DND-41 (cell line): ENCODE measurements at regions not wholly inside any gene's neighbourhood (a gene's known extent, or its start where the extent isn't known, plus 50 kb on each side); places are given as distances from the start of the nearest gene placed in this dataset.

Experiments used
- ATAC-seq: fragments of 200-7000 bp; cut with Tn5 transposase; 3 replicates; pipeline ENCODE4 v1.9.1; 2021; ENCODE audit warnings: low read depth; ENCODE audit not compliant: insufficient read depth
- DNase-seq: peaks from one replicate; pipeline ENCODE4 v3.0.0-alpha.2; 2020
- H2AFZ ChIP-seq: 2 replicates; pipeline ENCODE4 v1.6.0; 2012; ENCODE audit warnings: low read depth, low read length
- H3K27ac ChIP-seq: 2 replicates; pipeline ENCODE4 v1.5.1; 2012; ENCODE audit warnings: low read length, inconsistent platforms
- H3K27me3 ChIP-seq: fragments of 200-600 bp; sonication (generic); 2 replicates; pipeline ENCODE4 v1.6.0; 2012; ENCODE audit warnings: low read length, mild to moderate bottlenecking, inconsistent platforms; ENCODE audit not compliant: insufficient read depth, poor library complexity
- H3K36me3 ChIP-seq: 2 replicates; pipeline ENCODE4 v1.5.1; 2012; ENCODE audit warnings: low read length, inconsistent platforms; ENCODE audit not compliant: insufficient read depth
- H3K4me1 ChIP-seq: 2 replicates; pipeline ENCODE4 v1.5.1; 2012; ENCODE audit warnings: mild to moderate bottlenecking, low read length; ENCODE audit not compliant: insufficient read depth
- H3K4me2 ChIP-seq: 2 replicates; pipeline ENCODE4 v1.6.0; 2012; ENCODE audit warnings: mild to moderate bottlenecking, moderate library complexity, low read length, inconsistent platforms; ENCODE audit not compliant: insufficient read depth
- H3K4me3 ChIP-seq, 2 experiments: fragments of 200-600 bp in 1 of 2; shearing (Covaris generic) in 1 of 2; 2 replicates each; pipeline ENCODE4 v1.5.1; 2012 to 2016; ENCODE audit warnings: inconsistent platforms in 2 of 2, low read length in 2 of 2, mild to moderate bottlenecking in 2 of 2, low read depth in 1 of 2, moderate library complexity in 1 of 2
- H3K79me2 ChIP-seq: 2 replicates; pipeline ENCODE4 v1.6.0; 2012; ENCODE audit warnings: low read length, inconsistent platforms; ENCODE audit not compliant: insufficient read depth
- H3K9ac ChIP-seq: 2 replicates; pipeline ENCODE4 v1.6.0; 2012; ENCODE audit warnings: low read depth, mild to moderate bottlenecking, inconsistent platforms, low read length, moderate library complexity
- H3K9me3 ChIP-seq: 2 replicates; pipeline ENCODE4 v1.5.1; 2012; ENCODE audit warnings: low read length, moderate library complexity, mild to moderate bottlenecking, inconsistent platforms; ENCODE audit not compliant: insufficient read depth, severe bottlenecking
- H4K20me1 ChIP-seq: 2 replicates; pipeline ENCODE4 v1.6.0; 2012; ENCODE audit warnings: low read length; ENCODE audit not compliant: insufficient read depth
- EZH2 ChIP-seq: IDR thresholded peaks from 3 replicates; pipeline ENCODE4 v1.6.1; 2012; ENCODE audit warnings: borderline replicate concordance, low read depth, mild to moderate bottlenecking, moderate library complexity, low read length, inconsistent platforms; ENCODE audit not compliant: severe bottlenecking
- TF ChIP-seq, protein P1 (sequence below): IDR thresholded peaks from 2 replicates; pipeline ENCODE4 v1.5.1; 2012; ENCODE audit warnings: borderline replicate concordance, low read length, moderate library complexity, mild to moderate bottlenecking; ENCODE audit not compliant: poor library complexity, severe bottlenecking; ENCODE audit errors: extremely low read depth

DNA sequence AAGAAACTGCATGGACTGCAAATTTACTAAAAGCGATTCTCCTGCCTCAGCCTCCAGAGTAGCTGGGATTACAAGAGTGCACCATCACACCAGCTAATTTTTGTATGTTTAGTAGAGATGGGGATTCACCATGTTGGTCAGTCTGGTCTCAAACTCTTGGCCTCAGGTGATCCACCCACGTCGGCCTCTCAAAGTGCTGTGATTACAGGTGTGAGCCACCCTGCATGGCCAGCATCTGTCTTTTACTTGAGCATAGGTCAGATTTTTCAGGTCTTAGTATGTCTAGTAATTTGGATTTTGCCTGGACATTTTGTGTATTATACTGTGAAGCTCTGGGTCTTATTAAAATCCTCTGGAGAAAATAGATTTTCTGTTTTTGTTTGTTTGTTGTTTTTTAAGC, 277.8 kb upstream of the VLDLR start:
- H3K9ac ChIP-seq: no peak overlapping the region
- no peak overlapping the region for H2AFZ ChIP-seq
- no peaks in the 10 kb centered on the region for H3K9me3 ChIP-seq
- no peak for DNase-seq
- TF ChIP-seq, protein P1, sequence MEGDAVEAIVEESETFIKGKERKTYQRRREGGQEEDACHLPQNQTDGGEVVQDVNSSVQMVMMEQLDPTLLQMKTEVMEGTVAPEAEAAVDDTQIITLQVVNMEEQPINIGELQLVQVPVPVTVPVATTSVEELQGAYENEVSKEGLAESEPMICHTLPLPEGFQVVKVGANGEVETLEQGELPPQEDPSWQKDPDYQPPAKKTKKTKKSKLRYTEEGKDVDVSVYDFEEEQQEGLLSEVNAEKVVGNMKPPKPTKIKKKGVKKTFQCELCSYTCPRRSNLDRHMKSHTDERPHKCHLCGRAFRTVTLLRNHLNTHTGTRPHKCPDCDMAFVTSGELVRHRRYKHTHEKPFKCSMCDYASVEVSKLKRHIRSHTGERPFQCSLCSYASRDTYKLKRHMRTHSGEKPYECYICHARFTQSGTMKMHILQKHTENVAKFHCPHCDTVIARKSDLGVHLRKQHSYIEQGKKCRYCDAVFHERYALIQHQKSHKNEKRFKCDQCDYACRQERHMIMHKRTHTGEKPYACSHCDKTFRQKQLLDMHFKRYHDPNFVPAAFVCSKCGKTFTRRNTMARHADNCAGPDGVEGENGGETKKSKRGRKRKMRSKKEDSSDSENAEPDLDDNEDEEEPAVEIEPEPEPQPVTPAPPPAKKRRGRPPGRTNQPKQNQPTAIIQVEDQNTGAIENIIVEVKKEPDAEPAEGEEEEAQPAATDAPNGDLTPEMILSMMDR: no peak
- no peak for TF ChIP-seq EZH2
- ATAC-seq: no peak
- no peak overlapping the region for H3K4me2 ChIP-seq
- H3K36me3 ChIP-seq: no peaks in the 10 kb centered on the region
- no peaks in the 10 kb centered on the region for H4K20me1 ChIP-seq
- no peaks in the 10 kb centered on the region for H3K27me3 ChIP-seq
- no peaks in the 10 kb centered on the region for H3K4me1 ChIP-seq
- no peak overlapping the region for H3K27ac ChIP-seq
- H3K79me2 ChIP-seq: no peaks in the 10 kb centered on the region
- H3K4me3 ChIP-seq: no peak overlapping the region

DNA sequence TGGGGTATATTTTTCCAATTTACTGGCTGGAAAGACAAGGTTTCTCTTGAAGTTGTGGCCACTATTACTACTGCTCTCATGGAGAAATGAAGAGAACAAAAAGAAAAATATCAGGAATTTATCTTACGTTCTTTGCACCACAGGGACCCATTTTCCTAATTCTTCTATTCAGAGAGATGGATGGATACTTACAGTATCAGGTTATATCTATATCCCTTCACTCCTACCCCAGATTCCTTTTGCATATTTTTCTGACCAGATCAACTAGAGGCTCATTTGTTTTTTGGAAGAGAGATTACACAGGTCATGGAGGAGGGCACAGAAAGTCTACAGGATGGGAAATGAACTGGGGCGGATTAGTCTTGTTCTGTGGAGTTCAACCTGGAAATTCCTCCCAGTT, 277.2 kb upstream of the VLDLR start:
- no peak overlapping the region for H3K4me2 ChIP-seq
- TF ChIP-seq EZH2: no peak
- TF ChIP-seq, protein P1: no peak
- no peaks in the 10 kb centered on the region for H3K27me3 ChIP-seq

DNA sequence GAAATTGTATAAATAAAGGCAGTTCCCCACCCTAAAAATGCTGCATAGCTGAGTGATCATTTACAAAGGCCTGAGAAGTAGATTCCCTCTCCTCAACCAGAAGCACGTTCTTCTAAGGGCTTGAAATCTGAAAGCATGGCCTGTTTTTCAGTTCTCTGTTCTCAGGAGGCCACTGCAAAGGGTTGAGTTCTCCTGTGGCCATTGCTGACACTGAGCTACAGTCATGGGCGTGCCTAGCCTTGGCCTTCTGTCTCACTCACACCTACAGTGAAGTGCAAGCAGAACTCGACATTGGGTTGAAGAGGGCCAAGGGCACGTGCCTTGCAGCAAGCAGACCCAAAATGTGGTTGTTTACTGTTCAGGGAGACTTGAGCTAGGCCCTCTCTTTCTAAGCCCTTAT, 276.6 kb upstream of the VLDLR start:
- Histone ChIP-seq H4K20me1 (no peaks in the 10 kb centered on the region), H3K36me3 (no peaks in the 10 kb centered on the region), H3K4me2 (no peak overlapping the region), H3K4me1 (no peaks in the 10 kb centered on the region), H3K79me2 (no peaks in the 10 kb centered on the region), H3K27me3 (no peaks in the 10 kb centered on the region), H2AFZ (no peak overlapping the region), H3K4me3 (no peak overlapping the region), H3K27ac (no peak overlapping the region), H3K9me3 (no peaks in the 10 kb centered on the region), H3K9ac (no peak overlapping the region)
- ATAC-seq: no peak
- TF ChIP-seq, protein P1: no peak
- no peak for DNase-seq

More for the DNA sequence above, 277.2 kb upstream of the VLDLR start:
- Histone ChIP-seq H3K79me2 (no peaks in the 10 kb centered on the region), H3K36me3 (no peaks in the 10 kb centered on the region), H3K4me1 (no peaks in the 10 kb centered on the region), H3K27ac (no peak overlapping the region), H4K20me1 (no peaks in the 10 kb centered on the region), H3K4me3 (no peak overlapping the region), H3K9me3 (no peaks in the 10 kb centered on the region), H2AFZ (no peak overlapping the region), H3K9ac (no peak overlapping the region)
- no peak for DNase-seq
- ATAC-seq: no peak

DNA sequence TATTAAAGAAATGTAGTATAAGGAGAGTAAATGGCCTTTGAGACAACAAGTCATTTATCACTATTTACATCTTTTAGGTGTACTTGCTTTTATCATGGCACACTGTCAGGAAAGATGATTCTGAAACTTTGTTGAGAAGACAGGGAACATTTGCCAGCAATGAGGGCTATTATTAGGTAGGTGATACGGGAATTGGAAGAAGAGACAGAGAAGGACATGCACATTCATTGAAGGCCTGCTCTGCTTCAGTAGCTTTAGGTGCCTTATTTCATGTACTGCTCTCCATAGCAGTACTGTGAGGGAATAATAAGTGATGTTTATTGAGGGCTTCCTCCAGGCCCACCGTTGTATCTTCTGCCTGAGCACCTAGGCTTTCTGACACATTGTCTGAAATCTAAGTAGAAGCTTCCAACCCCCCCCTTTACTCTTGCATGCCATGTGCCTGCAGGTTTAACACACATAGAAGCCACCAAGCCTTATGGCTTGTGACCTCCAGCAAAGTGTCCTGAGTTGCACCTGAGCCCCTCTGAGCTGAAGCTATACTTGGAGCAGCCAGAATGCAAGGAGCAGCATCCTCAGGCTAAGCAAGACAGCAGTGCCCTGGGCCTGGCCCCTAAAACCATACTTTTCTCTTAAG, 275.2 kb upstream of the VLDLR start:
- H3K4me3 ChIP-seq: no peak overlapping the region
- H2AFZ ChIP-seq: no peak overlapping the region
- no peak for ATAC-seq
- H4K20me1 ChIP-seq: no peaks in the 10 kb centered on the region
- H3K9me3 ChIP-seq: no peaks in the 10 kb centered on the region
- H3K36me3 ChIP-seq: no peaks in the 10 kb centered on the region
- DNase-seq: no peak
- no peak overlapping the region for H3K9ac ChIP-seq
- no peaks in the 10 kb centered on the region for H3K79me2 ChIP-seq
- no peaks in the 10 kb centered on the region for H3K27me3 ChIP-seq
- no peaks in the 10 kb centered on the region for H3K4me1 ChIP-seq
- no peak overlapping the region for H3K27ac ChIP-seq
- no peak for TF ChIP-seq EZH2
- TF ChIP-seq, protein P1: no peak
- H3K4me2 ChIP-seq: no peak overlapping the region
